HFFc6 (cell line): ENCODE measurements at regions not wholly inside any gene's neighbourhood (a gene's known extent, or its start where the extent isn't known, plus 50 kb on each side); places are given as distances from the start of the nearest gene placed in this dataset.

Experiments used
- DNase-seq: peaks from one replicate; pipeline ENCODE4 v3.0.0-alpha.2; 2018
- H3K27ac Mint-ChIP-seq: 2 replicates; pipeline ENCODE4 v1.8.0; 2020; ENCODE audit warnings: mild to moderate bottlenecking, mixed read lengths
- H3K27me3 Mint-ChIP-seq: 2 replicates; pipeline ENCODE4 v1.8.0; 2021; ENCODE audit warnings: mild to moderate bottlenecking, moderate library complexity, mixed read lengths; ENCODE audit not compliant: insufficient read depth
- H3K36me3 Mint-ChIP-seq: 2 replicates; pipeline ENCODE4 v1.8.0; 2021; ENCODE audit warnings: low read depth, mixed read lengths
- H3K4me1 Mint-ChIP-seq: 2 replicates; pipeline ENCODE4 v1.8.0; 2020; ENCODE audit warnings: low read depth, mixed read lengths
- H3K4me3 Mint-ChIP-seq: 2 replicates; pipeline ENCODE4 v1.8.0; 2020; ENCODE audit warnings: mild to moderate bottlenecking, moderate library complexity, mixed read lengths
- H3K9me3 Mint-ChIP-seq: 2 replicates; pipeline ENCODE4 v1.8.0; 2020; ENCODE audit warnings: mild to moderate bottlenecking, mixed read lengths
- CTCF ChIP-seq: fragments of 200-600 bp; sonication (generic); IDR thresholded peaks from 2 replicates; pipeline ENCODE4 v1.5.0; 2021; ENCODE audit warnings: antibody characterized with exemption, mild to moderate bottlenecking

GRCh38 chr9:30116673-30117217 lies 2267.7 kb upstream of the ACO1 start:
- H3K4me3 Mint-ChIP-seq, result no peak overlapping the region
- DNase-seq, result no peak
- H3K36me3 Mint-ChIP-seq, result no peaks in the 10 kb centered on the region
- H3K27me3 Mint-ChIP-seq, result no peaks in the 10 kb centered on the region
- no peak overlapping the region for H3K27ac Mint-ChIP-seq
- no peak for TF ChIP-seq CTCF
- H3K4me1 Mint-ChIP-seq, result no peaks in the 10 kb centered on the region
- H3K9me3 Mint-ChIP-seq, result no peaks in the 10 kb centered on the region; the same call in 1 of the 2 replicates

GRCh38 chr9:30120666-30121065 lies 2263.8 kb upstream of the ACO1 start:
- H3K4me3 Mint-ChIP-seq, result no peak overlapping the region
- no peak overlapping the region for H3K27ac Mint-ChIP-seq
- no peak for DNase-seq

GRCh38 chr9:30121611-30122010 lies 2262.8 kb upstream of the ACO1 start:
- no peaks in the 10 kb centered on the region; the same call in 1 of the 2 replicates for H3K9me3 Mint-ChIP-seq
- TF ChIP-seq CTCF, result no peak
- H3K4me3 Mint-ChIP-seq, result no peak overlapping the region
- no peaks in the 10 kb centered on the region for H3K27me3 Mint-ChIP-seq
- no peak for DNase-seq
- no peak overlapping the region for H3K27ac Mint-ChIP-seq
- no peaks in the 10 kb centered on the region for H3K4me1 Mint-ChIP-seq
- H3K36me3 Mint-ChIP-seq, result no peaks in the 10 kb centered on the region

More at GRCh38 chr9:30120666-30121065, 2263.8 kb upstream of the ACO1 start:
- Mint-ChIP-seq H3K9me3 (no peaks in the 10 kb centered on the region; the same call in 1 of the 2 replicates), H3K27me3 (no peaks in the 10 kb centered on the region), H3K4me1 (no peaks in the 10 kb centered on the region), H3K36me3 (no peaks in the 10 kb centered on the region)
- no peak for TF ChIP-seq CTCF

GRCh38 chr9:30125881-30126280 lies 2258.6 kb upstream of the ACO1 start:
- Mint-ChIP-seq H3K27ac (no peak overlapping the region), H3K4me3 (no peak overlapping the region), H3K4me1 (no peaks in the 10 kb centered on the region), H3K9me3 (no peaks in the 10 kb centered on the region), H3K36me3 (no peaks in the 10 kb centered on the region), H3K27me3 (no peaks in the 10 kb centered on the region)
- no peak for TF ChIP-seq CTCF
- no peak for DNase-seq

GRCh38 chr9:30127371-30127770 lies 2257.1 kb upstream of the ACO1 start:
- no peak overlapping the region for H3K27ac Mint-ChIP-seq
- DNase-seq, result no peak
- no peaks in the 10 kb centered on the region for H3K4me1 Mint-ChIP-seq
- no peaks in the 10 kb centered on the region for H3K27me3 Mint-ChIP-seq
- no peak overlapping the region for H3K4me3 Mint-ChIP-seq
- no peaks in the 10 kb centered on the region for H3K9me3 Mint-ChIP-seq
- TF ChIP-seq CTCF, result no peak
- no peaks in the 10 kb centered on the region for H3K36me3 Mint-ChIP-seq

- Mint-ChIP-seq H3K4me1 (no peaks in the 10 kb centered on the region), H3K36me3 (no peaks in the 10 kb centered on the region), H3K4me3 (no peak overlapping the region), H3K27me3 (no peaks in the 10 kb centered on the region), H3K27ac (no peak overlapping the region), H3K9me3 (peaks cover 3% of the 10 kb centered on the region)
- no peak for DNase-seq
- no peak for TF ChIP-seq CTCF
These were observed 2244.0 kb upstream of the ACO1 start for GRCh38 chr9:30140407-30140806.
